Ishikawa (cell line): ENCODE measurements at regions not wholly inside any gene's neighbourhood (a gene's known extent, or its start where the extent isn't known, plus 50 kb on each side); places are given as distances from the start of the nearest gene placed in this dataset.

Source experiments
- CEBPB ChIP-seq: IDR thresholded peaks from 2 replicates; pipeline ENCODE4 v1.6.1; 2012
- CREB1 ChIP-seq: IDR thresholded peaks from 2 replicates; pipeline ENCODE4 v1.6.1; 2012; ENCODE audit warnings: low read depth
- EGR1 ChIP-seq: IDR thresholded peaks from 2 replicates; pipeline ENCODE4 v1.6.1; 2012
- EP300 ChIP-seq: IDR thresholded peaks from 2 replicates; pipeline ENCODE4 v1.6.1; 2012; ENCODE audit warnings: borderline replicate concordance
- FOXM1 ChIP-seq: IDR thresholded peaks from 2 replicates; pipeline ENCODE4 v1.6.1; 2012; ENCODE audit warnings: low read depth, borderline replicate concordance
- MAX ChIP-seq: IDR thresholded peaks from 2 replicates; pipeline ENCODE4 v1.6.1; 2012
- NFIC ChIP-seq: IDR thresholded peaks from 2 replicates; pipeline ENCODE4 v1.6.1; 2012
- RAD21 ChIP-seq: IDR thresholded peaks from 2 replicates; pipeline ENCODE4 v1.6.1; 2012; ENCODE audit warnings: low read depth
- REST ChIP-seq: IDR thresholded peaks from 2 replicates; pipeline ENCODE4 v1.6.1; 2012; ENCODE audit warnings: low read depth, mild to moderate bottlenecking
- TAF1 ChIP-seq: IDR thresholded peaks from 2 replicates; pipeline ENCODE4 v1.6.1; 2012; ENCODE audit warnings: low read depth, mild to moderate bottlenecking
- TCF12 ChIP-seq: IDR thresholded peaks from 2 replicates; pipeline ENCODE4 v1.6.1; 2012; ENCODE audit warnings: low read depth
- TEAD4 ChIP-seq: IDR thresholded peaks from 2 replicates; pipeline ENCODE4 v1.6.1; 2012
- USF1 ChIP-seq: IDR thresholded peaks from 2 replicates; pipeline ENCODE4 v1.6.1; 2012
- YY1 ChIP-seq: IDR thresholded peaks from 2 replicates; pipeline ENCODE4 v1.6.1; 2012; ENCODE audit warnings: low read depth
- ZBTB7A ChIP-seq: IDR thresholded peaks from 2 replicates; pipeline ENCODE4 v1.6.1; 2012; ENCODE audit warnings: low read depth

DNA sequence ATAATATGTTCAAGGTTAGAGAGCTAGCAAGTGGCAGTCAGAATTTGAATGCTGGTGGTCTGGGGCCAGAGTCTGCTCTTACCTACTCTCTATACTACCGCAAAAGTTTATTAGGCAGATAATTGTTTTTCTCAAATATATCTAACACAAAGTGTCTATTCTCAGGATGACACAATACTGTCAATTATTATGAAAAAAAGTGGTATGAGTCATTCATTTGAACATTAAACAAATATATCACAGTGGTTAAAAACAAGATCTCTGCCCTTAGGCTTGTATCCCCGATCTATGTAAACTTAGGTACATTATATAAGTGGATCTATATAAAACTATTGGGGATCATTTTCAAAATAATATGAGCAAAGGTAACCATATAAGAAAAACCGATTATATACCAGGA lies 354.9 kb downstream of the CETN3 start:
- TF ChIP-seq YY1 (no peak), EP300 (no peak), TEAD4 (no peak), REST (no peak), RAD21 (no peak), NFIC (no peak), EGR1 (no peak), MAX (no peak), FOXM1 (no peak), CEBPB (no peak), TAF1 (no peak), TCF12 (no peak), ZBTB7A (no peak), CREB1 (no peak), USF1 (no peak)

DNA sequence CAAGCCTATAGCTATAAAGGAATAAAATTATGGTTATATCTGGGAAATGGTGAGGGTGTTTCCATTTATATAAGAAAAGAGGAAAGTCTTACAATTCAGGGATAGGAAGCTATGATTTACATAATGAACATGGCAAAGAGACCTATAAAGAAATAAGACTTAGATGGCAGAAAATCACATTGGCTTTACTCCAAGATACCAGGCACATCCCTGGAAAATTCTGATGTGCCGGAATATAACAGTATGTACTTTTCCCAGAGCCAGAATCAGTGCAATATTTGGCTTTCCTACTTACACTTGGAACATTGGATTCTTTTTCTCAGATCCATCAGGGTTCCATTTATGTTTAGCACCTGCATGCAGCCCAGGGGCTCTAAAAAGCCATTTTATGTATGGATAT lies 357.8 kb downstream of the CETN3 start:
- TF ChIP-seq CREB1 (no peak), ZBTB7A (no peak), MAX (no peak), RAD21 (no peak), TCF12 (no peak), EGR1 (no peak), FOXM1 (no peak), USF1 (no peak)

- TF ChIP-seq NFIC (no peak), CREB1 (no peak), YY1 (no peak), USF1 (no peak), TEAD4 (no peak)
These were observed 359.5 kb downstream of the CETN3 start for GRCh38 chr5:90050103-90050502.

GRCh38 chr5:90047113-90047512 lies 362.4 kb downstream of the CETN3 start:
- TF ChIP-seq CREB1 (no peak), EP300 (no peak), MAX (no peak), USF1 (no peak), YY1 (no peak), CEBPB (no peak), REST (no peak)

DNA sequence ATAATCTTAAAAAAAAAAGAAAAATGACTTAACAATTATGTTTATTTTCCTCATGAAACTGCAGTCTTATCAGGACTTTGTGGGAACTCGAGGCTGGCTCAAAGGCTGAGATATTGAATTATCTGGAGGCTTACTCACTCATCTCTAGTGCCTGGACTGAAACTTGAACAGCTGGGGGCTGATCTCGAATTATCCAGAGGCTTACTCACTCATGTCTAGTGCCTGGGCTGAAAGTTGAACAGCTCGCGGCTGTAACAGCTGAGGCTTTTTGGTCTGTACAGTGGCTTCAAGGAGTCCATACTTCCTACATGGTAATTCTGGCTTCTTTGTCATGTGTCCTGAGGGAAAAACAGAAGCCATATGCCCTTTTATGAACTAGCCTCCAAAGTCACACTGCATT lies 371.9 kb downstream of the CETN3 start:
- TF ChIP-seq EP300, result no peak
- no peak for TF ChIP-seq TCF12
- TF ChIP-seq TEAD4, result no peak
- no peak for TF ChIP-seq REST
- TF ChIP-seq NFIC, result no peak
- TF ChIP-seq FOXM1, result no peak
- TF ChIP-seq ZBTB7A, result no peak
- TF ChIP-seq CREB1, result no peak
- TF ChIP-seq USF1, result no peak
- TF ChIP-seq YY1, result no peak
- TF ChIP-seq EGR1, result no peak
- TF ChIP-seq CEBPB, result no peak
